ENCODE measurements at regions not wholly inside any gene's neighbourhood (a gene's known extent, or its start where the extent isn't known, plus 50 kb on each side); places are given as distances from the start of the nearest gene placed in this dataset.

DNA sequence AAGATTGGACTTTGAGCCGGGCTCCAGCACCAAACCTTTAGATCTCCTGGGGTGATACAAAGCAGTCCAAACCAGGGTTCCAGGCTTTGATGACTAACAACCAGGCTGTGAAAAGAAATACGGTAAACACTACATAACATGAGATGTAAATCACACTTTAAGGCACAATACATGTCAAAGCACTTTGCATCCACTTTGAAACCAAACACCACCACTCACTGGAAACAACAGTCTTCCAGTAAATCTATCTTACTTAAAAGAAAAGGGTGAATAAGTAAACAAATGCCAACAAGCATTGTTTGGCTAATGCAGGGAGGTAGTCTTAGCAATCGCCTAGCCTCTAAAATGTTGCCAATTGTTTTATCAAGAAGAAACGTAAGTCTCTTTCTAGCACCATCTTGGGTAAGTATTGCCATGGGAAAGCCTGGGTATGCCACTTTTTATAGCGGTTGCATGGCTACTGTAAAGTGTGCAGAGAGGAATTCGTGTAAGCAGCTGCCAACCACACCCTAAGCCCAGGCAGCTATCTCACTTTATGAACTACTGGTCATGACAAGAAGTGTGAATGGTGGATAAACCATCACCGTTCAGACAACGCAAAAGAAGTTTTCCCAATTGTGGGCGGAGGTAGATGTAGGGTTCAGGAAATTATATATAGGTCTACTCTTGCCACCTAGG lies 267.4 kb upstream of the PSMD7 start:
- Mint-ChIP-seq H3K9me3 (no peaks in the 10 kb centered on the region), H3K27me3 (peaks cover 3% of the 10 kb centered on the region), H3K27ac (no peak overlapping the region), H3K36me3 (ENCODE audit: low read depth) (no peaks in the 10 kb centered on the region), H3K4me1 (no peaks in the 10 kb centered on the region), H3K4me3 (no peak overlapping the region)
- ChIA-PET CTCF (interaction anchor here (1.0 kb wide), 1 partner anchor 11 kb away, joined by 3 read pairs; no protein-coding TSS in a partner anchor), POLR2A (no interaction called here)
- DNase-seq: no peak

DNA sequence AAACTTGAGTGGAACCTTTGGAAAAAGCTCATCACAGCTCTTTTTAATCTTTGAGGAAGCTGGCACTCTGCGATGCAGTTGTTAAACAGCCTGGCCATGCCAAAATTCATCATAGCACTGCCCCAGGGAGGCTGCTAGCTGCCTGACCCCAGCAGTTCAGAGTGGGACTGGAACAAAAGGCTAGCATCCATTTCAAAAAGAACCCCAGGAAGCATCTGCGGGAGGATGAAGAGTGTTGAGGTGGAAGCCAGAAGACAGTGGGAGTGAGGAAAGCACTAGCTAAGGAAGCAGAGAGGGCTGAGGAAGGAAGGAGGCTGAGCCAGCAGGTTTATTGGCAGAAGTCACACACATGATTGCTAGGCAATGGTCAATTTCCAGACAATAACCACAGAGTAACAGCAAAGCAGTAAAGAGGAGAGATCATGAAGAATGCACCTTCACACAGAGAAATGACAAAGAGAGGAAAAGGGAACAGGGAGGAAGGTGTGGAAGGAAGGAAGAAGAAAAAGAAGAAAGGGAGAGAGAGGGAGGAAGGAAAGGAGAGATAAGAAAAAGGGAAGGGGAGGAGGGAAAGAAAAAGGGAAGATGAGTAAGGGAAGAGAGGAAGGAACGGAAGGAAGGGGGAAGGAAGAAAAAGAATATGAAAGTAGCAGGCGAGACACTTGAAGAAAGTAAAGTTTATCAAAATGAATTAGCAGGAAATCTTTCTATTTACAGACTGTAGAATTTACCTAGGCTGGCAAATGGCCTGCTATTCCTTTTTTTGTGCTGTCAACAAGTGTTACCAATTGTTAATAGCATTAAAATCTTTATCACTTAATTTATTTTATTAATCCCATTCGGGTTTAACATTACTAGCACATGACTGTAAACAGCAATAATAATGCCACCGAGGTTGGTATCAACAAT lies 270.0 kb upstream of the PSMD7 start:
- Mint-ChIP-seq H3K36me3 (ENCODE audit: low read depth) (no peaks in the 10 kb centered on the region), H3K9me3 (no peaks in the 10 kb centered on the region), H3K4me1 (no peaks in the 10 kb centered on the region), H3K27me3 (no peaks in the 10 kb centered on the region), H3K4me3 (no peak overlapping the region), H3K27ac (no peak overlapping the region)
- CTCF ChIA-PET: no interaction called here
- no peak for DNase-seq
- POLR2A ChIA-PET: no interaction called here

DNA sequence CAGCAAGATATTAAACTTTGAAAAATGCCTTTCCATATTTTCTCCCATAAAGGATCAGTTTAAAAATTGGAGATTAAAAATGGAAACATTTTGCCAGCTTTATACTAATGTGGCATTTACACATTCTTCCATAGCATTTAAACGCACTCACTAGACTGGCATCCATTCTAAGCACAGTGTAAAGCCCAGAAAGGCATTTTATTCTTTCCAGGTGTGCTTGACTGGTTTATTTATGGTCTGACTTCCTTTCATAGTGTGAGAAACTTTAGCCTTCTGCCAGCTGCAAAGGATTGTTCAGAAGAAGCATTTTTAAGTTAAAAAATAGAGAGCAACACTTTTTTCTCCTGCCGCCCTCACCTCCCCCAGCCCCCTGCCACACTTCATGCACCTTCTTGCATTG lies 271.7 kb upstream of the PSMD7 start:
- CTCF ChIA-PET: no interaction called here
- Mint-ChIP-seq H3K36me3 (ENCODE audit: low read depth) (no peaks in the 10 kb centered on the region), H3K9me3 (no peaks in the 10 kb centered on the region), H3K27ac (no peak overlapping the region), H3K4me1 (no peaks in the 10 kb centered on the region), H3K4me3 (no peak overlapping the region), H3K27me3 (no peaks in the 10 kb centered on the region)
- POLR2A ChIA-PET: no interaction called here
- DNase-seq: no peak

DNA sequence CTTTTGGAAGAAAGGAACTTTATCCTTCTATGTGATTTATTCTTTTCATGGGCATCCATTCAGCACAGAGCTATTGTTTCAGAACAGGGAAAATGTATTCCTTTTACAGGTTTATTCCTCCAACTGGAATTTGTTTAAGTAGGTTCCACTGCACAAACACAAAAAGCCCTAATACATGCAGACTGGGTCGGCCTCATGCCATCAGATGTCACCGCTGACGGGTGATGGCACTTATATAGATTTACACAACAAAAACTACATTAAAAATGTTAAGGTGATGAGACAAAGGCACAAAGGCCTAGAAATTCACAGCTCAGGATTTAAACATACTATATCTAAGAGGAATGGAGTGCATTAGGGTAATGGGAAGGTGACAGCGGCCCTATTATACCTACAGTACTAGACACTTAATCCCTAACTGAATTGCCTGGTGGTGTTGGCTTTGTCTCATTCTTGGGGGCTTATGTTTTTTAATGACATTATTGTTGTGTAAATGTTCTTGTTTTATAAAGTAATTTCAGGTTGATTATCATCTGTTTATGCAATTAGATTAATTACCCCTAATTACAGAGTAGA lies 276.4 kb upstream of the PSMD7 start:
- POLR2A ChIA-PET: no interaction called here
- Mint-ChIP-seq H3K4me3 (no peak overlapping the region), H3K27me3 (no peaks in the 10 kb centered on the region), H3K9me3 (no peaks in the 10 kb centered on the region), H3K36me3 (ENCODE audit: low read depth) (no peaks in the 10 kb centered on the region), H3K4me1 (no peaks in the 10 kb centered on the region), H3K27ac (no peak overlapping the region)
- no peak for DNase-seq
- CTCF ChIA-PET: no interaction called here

DNA sequence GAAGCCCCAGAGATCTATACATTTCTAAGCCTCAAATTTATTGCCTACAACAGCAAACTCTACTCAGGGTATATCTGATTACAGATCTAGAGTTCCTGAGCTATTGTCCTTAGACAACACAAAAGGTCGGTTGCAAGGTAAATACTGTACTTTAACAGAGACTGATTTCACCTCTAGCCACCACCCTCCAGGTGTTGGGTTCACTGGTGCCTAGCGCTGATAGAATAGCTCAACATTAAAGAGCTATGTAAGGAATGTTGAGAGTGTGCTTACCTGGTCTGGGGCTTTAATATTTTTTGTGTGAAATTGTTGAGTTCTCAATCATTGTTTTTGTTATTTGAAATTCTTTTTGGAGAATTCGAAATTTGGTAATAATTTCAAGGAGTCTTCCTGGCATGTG lies 277.0 kb upstream of the PSMD7 start:
- ChIA-PET POLR2A (no interaction called here), CTCF (no interaction called here)
- H3K36me3 Mint-ChIP-seq (ENCODE audit: low read depth): no peaks in the 10 kb centered on the region
- H3K27me3 Mint-ChIP-seq: no peaks in the 10 kb centered on the region
- no peak overlapping the region for H3K4me3 Mint-ChIP-seq
- H3K9me3 Mint-ChIP-seq: no peaks in the 10 kb centered on the region
- DNase-seq: no peak
- H3K27ac Mint-ChIP-seq: no peak overlapping the region
- no peaks in the 10 kb centered on the region for H3K4me1 Mint-ChIP-seq

DNA sequence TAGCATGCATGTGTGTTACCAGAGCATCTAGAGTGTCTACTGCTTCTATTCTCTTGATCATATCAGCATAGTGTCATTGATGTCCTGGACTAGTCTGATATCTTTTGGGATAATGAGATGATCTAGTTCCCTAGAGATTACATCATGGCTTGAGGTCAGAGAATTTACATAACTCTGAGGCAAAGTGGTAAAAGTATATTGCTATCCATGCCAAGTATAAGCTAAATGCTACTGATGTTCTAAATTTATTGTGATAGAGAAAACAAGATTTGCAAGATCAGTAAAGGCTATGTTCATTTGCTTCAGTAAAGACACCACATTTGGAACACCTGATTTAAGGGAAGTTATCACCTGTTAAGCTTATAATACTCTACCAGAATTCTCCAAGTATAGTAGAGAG lies 280.7 kb upstream of the PSMD7 start:
- Mint-ChIP-seq H3K4me3 (no peak overlapping the region), H3K4me1 (no peaks in the 10 kb centered on the region), H3K27ac (no peak overlapping the region), H3K36me3 (ENCODE audit: low read depth) (no peaks in the 10 kb centered on the region), H3K27me3 (no peaks in the 10 kb centered on the region), H3K9me3 (no peaks in the 10 kb centered on the region)
- ChIA-PET CTCF (no interaction called here), POLR2A (no interaction called here)
- DNase-seq: no peak

DNA sequence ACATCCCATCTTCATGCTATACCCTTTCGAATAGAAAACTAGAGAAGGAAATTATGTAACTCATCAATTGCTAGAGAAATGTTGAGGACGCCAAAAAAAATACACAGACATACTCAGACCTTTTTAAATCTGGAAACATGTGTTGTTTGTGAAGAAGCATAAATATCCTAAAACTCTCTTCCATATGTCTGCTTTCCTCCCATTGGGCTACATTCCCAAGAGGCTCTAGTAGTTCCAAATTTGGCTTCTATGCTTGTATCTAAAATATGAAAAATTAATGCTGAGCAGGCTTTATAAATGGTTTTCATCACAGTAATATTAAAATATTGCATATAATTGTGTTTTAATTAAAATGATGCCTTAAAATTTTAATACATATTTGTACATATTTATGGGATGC lies 297.9 kb upstream of the PSMD7 start:
- no peak for DNase-seq
- Mint-ChIP-seq H3K36me3 (ENCODE audit: low read depth) (no peaks in the 10 kb centered on the region), H3K27me3 (no peaks in the 10 kb centered on the region), H3K27ac (no peak overlapping the region), H3K4me1 (no peaks in the 10 kb centered on the region), H3K4me3 (no peak overlapping the region), H3K9me3 (no peaks in the 10 kb centered on the region)
- POLR2A ChIA-PET: no interaction called here
- CTCF ChIA-PET: no interaction called here

DNA sequence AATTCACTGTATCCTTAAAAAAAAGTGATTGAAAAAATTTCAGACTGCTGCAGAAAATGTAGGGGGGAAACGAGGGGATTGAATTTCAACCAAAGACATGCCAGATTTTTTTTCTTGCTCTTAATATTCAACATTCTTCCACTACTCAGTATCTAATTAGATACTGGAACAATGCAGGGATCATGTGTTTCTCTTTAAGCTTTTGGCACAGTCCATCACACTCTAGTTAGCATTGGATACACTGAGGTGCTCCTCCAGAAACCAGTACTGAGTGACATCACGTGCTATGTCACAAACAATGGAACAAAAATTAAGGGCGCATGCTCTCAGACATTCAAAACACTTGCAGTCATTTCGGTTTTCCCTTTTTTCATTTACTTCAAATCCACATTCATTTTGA lies 298.6 kb upstream of the PSMD7 start:
- DNase-seq: no peak
- H3K36me3 Mint-ChIP-seq (ENCODE audit: low read depth): no peaks in the 10 kb centered on the region
- POLR2A ChIA-PET: no interaction called here

DNA sequence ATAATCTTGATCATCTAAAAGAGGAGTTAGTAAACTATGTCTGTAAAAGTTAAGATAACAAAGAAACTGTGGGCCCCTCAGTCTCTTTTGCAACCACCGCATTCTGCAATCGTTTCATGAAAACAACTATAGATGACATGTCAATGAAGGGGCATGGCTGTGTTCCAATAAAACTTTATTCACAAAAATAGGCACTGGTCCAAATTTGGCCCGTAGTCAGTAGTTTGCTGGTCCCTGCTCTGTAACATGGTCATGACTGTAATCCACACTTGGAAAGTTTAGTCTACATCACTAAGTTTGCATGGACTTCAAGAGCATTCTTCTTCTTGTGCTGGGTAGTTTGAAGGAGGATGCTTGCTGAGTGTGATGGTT lies 299.3 kb upstream of the PSMD7 start:
- no peak overlapping the region for H3K27ac Mint-ChIP-seq
- ChIA-PET CTCF (no interaction called here), POLR2A (no interaction called here)
- H3K9me3 Mint-ChIP-seq: no peaks in the 10 kb centered on the region
- H3K36me3 Mint-ChIP-seq (ENCODE audit: low read depth): no peaks in the 10 kb centered on the region
- no peak overlapping the region for H3K4me3 Mint-ChIP-seq
- H3K4me1 Mint-ChIP-seq: no peaks in the 10 kb centered on the region
- no peak for DNase-seq
- no peaks in the 10 kb centered on the region for H3K27me3 Mint-ChIP-seq

More for the DNA sequence above, 298.6 kb upstream of the PSMD7 start:
- Mint-ChIP-seq H3K4me3 (no peak overlapping the region), H3K9me3 (no peaks in the 10 kb centered on the region), H3K27me3 (no peaks in the 10 kb centered on the region), H3K27ac (no peak overlapping the region), H3K4me1 (no peaks in the 10 kb centered on the region)
- CTCF ChIA-PET: no interaction called here

DNA sequence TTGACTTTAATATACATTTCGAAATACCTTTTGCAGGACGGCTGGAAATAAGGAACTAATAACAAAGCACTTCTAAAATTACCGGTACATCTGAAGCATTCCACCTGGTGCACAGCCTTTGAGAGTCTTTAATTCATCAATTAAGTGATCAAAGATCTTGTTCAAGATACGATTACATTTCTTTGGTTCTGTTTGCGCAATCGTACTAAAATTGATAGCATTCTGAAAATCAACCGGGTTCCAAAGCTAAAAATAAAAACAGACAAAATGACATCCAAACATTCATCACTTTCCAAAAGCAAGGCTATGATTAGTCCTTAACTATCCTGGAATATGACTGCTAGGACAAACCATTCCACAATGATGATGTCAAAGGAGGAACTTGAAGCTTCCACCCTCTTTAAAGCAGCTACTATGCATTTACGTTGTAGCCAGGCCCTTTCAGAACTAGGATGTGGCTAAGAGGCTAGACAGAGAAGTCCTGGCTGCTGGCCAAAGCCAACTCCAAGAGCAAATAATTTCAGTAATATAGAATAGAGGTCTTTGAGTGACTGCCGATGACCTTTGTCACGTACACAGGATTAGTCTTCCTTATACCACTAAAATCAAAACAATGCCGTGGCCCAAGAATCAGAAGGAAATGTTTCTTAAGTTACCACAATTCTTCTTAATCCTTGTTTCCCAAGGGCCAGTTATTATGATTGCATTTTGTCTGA lies 299.8 kb upstream of the PSMD7 start:
- H3K36me3 Mint-ChIP-seq (ENCODE audit: low read depth): no peaks in the 10 kb centered on the region
- no peaks in the 10 kb centered on the region for H3K27me3 Mint-ChIP-seq
- H3K4me1 Mint-ChIP-seq: no peaks in the 10 kb centered on the region
- CTCF ChIA-PET: no interaction called here
- no peaks in the 10 kb centered on the region for H3K9me3 Mint-ChIP-seq
- DNase-seq: no peak
- H3K4me3 Mint-ChIP-seq: no peak overlapping the region
- POLR2A ChIA-PET: no interaction called here
- no peak overlapping the region for H3K27ac Mint-ChIP-seq

DNA sequence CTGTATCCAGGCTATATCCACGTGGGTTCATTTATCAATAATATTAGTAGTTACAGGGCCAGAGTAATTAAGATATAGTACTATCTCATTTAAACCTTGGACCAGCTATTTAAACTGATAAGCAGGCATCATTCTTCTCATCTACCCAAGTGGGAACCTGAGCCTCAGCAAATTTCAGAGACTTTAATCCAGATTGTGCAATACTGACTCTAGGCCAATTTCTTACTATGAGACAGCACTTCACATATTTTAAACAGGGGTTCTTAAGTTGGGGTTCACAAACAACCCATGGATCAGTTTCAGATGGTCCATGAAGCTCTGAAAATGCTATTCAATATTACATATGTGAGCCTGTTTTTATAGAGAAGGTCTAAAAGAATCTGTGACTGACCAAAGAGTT lies 302.7 kb upstream of the PSMD7 start:
- Mint-ChIP-seq H3K27ac (no peak overlapping the region), H3K4me3 (no peak overlapping the region), H3K4me1 (no peaks in the 10 kb centered on the region), H3K9me3 (no peaks in the 10 kb centered on the region), H3K27me3 (no peaks in the 10 kb centered on the region), H3K36me3 (ENCODE audit: low read depth) (no peaks in the 10 kb centered on the region)
- ChIA-PET POLR2A (no interaction called here), CTCF (no interaction called here)
- no peak for DNase-seq

DNA sequence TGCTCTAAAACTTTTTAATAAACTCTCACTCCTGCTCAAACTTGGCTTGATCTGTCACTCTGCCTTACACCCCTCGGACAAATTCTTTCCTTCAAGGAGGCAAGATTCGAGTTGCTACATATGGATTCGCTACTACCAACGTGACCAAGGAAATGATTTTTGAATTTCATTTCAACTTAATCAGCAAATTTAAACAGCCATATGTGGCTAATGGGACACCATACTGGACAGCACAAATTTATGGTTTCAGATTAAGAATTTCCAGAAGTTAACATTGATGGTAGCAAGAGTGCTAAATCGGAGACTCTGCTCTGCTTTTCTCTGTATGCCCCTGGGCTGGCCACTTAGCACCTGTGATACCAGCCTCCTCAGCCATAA lies 318.2 kb upstream of the PSMD7 start:
- DNase-seq: no peak
- Mint-ChIP-seq H3K9me3 (peaks cover 9% of the 10 kb centered on the region), H3K27ac (no peak overlapping the region), H3K36me3 (ENCODE audit: low read depth) (no peaks in the 10 kb centered on the region), H3K27me3 (no peaks in the 10 kb centered on the region), H3K4me1 (no peaks in the 10 kb centered on the region), H3K4me3 (no peak overlapping the region)
- ChIA-PET CTCF (no interaction called here), POLR2A (no interaction called here)

DNA sequence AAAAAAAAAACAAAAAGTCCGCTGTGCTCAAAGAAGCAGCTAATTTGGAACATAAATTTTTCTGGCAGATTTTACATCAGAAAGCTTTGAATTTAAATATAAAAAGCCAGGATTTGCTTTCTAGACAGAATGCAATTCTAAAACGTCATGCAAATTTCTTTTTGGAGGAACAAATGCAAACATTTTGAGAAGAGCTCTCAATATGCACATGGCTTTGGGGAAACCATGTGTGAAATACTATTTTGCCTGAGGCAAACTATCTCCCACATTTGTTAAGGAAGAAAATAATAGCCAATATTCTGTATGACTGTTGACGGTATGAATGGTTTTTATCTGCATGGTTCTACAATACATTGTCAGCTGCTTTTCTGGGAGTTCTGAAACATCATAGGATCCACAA lies 320.0 kb upstream of the PSMD7 start:
- CTCF ChIA-PET: no interaction called here
- H3K9me3 Mint-ChIP-seq: peaks cover 9% of the 10 kb centered on the region
- no peak for DNase-seq
- H3K27ac Mint-ChIP-seq: no peak overlapping the region
- POLR2A ChIA-PET: no interaction called here
- no peaks in the 10 kb centered on the region for H3K27me3 Mint-ChIP-seq
- no peak overlapping the region for H3K4me3 Mint-ChIP-seq
- no peaks in the 10 kb centered on the region for H3K4me1 Mint-ChIP-seq
- no peaks in the 10 kb centered on the region for H3K36me3 Mint-ChIP-seq (ENCODE audit: low read depth)

Data from activated CD4-positive, alpha-beta memory T cell treated with anti-CD3 and anti-CD28 coated beads, Interleukin-2, amount 10 ng/mL, durations not matched to agents 7 days and 5 days (primary cell).